ENCODE measurements at regions not wholly inside any gene's neighbourhood (a gene's known extent, or its start where the extent isn't known, plus 50 kb on each side); places are given as distances from the start of the nearest gene placed in this dataset.
A peak's percentile ranks its signal among the peaks of the same experiment; 100 is the strongest.

DNA sequence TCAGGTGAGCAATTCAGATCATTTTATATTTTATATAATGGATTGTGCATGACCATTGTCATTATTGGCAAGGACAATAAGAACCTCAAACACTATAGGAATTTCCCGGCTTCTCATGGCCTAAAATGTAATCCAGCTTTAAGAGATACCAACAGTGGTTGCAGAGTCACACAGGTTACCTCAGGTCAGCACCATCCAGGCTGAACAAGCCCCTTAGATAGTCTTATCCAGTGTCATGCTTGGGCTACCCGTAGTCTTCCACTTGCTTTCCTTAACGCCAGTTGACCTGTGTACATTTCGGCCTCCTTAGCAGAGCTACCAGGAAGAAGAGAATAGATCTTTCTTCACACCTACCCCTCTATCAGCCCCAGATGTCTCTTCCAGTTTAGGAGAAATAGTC, 293.3 kb upstream of the SYT4 start:
- no peaks in the 10 kb centered on the region for H3K9me3 Mint-ChIP-seq (ENCODE audit: low read depth)
- H3K27ac Mint-ChIP-seq (ENCODE audit: unreplicated experiment) = no peak overlapping the region
- H3K4me1 Mint-ChIP-seq (ENCODE audit: low read depth) = no peaks in the 10 kb centered on the region
- H3K4me3 Mint-ChIP-seq (ENCODE audit: unreplicated experiment) = no peak overlapping the region
- peaks cover 35% of the 10 kb centered on the region for H3K27me3 Mint-ChIP-seq (ENCODE audit: low read depth)
- peaks cover 2% of the 10 kb centered on the region for H3K36me3 Mint-ChIP-seq (ENCODE audit: low read depth)
- TF ChIP-seq, protein P1, sequence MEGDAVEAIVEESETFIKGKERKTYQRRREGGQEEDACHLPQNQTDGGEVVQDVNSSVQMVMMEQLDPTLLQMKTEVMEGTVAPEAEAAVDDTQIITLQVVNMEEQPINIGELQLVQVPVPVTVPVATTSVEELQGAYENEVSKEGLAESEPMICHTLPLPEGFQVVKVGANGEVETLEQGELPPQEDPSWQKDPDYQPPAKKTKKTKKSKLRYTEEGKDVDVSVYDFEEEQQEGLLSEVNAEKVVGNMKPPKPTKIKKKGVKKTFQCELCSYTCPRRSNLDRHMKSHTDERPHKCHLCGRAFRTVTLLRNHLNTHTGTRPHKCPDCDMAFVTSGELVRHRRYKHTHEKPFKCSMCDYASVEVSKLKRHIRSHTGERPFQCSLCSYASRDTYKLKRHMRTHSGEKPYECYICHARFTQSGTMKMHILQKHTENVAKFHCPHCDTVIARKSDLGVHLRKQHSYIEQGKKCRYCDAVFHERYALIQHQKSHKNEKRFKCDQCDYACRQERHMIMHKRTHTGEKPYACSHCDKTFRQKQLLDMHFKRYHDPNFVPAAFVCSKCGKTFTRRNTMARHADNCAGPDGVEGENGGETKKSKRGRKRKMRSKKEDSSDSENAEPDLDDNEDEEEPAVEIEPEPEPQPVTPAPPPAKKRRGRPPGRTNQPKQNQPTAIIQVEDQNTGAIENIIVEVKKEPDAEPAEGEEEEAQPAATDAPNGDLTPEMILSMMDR (IDR thresholded peaks at IDR 0.05) = no peak
- no peak for DNase-seq (ENCODE audit: low spot score)

GRCh38 chr18:43571078-43571689, 293.9 kb upstream of the SYT4 start:
- H3K4me1 Mint-ChIP-seq (ENCODE audit: low read depth) = no peaks in the 10 kb centered on the region
- no peak overlapping the region for H3K4me3 Mint-ChIP-seq (ENCODE audit: unreplicated experiment)
- DNase-seq (ENCODE audit: low spot score) = no peak
- peaks cover 2% of the 10 kb centered on the region for H3K36me3 Mint-ChIP-seq (ENCODE audit: low read depth)
- H3K9me3 Mint-ChIP-seq (ENCODE audit: low read depth) = no peaks in the 10 kb centered on the region
- TF ChIP-seq, protein P1 (IDR thresholded peaks at IDR 0.05) = peak; percentile 93
- H3K27ac Mint-ChIP-seq (ENCODE audit: unreplicated experiment) = no peak overlapping the region
- H3K27me3 Mint-ChIP-seq (ENCODE audit: low read depth) = peaks cover 33% of the 10 kb centered on the region

GRCh38 chr18:43572163-43572562, 294.9 kb upstream of the SYT4 start:
- H3K4me3 Mint-ChIP-seq (ENCODE audit: unreplicated experiment) = no peak overlapping the region
- no peak overlapping the region for H3K27ac Mint-ChIP-seq (ENCODE audit: unreplicated experiment)
- peaks cover 2% of the 10 kb centered on the region for H3K36me3 Mint-ChIP-seq (ENCODE audit: low read depth)
- H3K4me1 Mint-ChIP-seq (ENCODE audit: low read depth) = no peaks in the 10 kb centered on the region
- no peak for DNase-seq (ENCODE audit: low spot score)
- no peaks in the 10 kb centered on the region for H3K9me3 Mint-ChIP-seq (ENCODE audit: low read depth)
- H3K27me3 Mint-ChIP-seq (ENCODE audit: low read depth) = peaks cover 30% of the 10 kb centered on the region
- TF ChIP-seq, protein P1 (IDR thresholded peaks at IDR 0.05) = no peak

GRCh38 chr18:43574974-43575373, 297.7 kb upstream of the SYT4 start:
- Mint-ChIP-seq H3K27me3 (ENCODE audit: low read depth) (peaks cover 29% of the 10 kb centered on the region), H3K4me3 (ENCODE audit: unreplicated experiment) (no peak overlapping the region), H3K4me1 (ENCODE audit: low read depth) (no peaks in the 10 kb centered on the region), H3K27ac (ENCODE audit: unreplicated experiment) (no peak overlapping the region), H3K36me3 (ENCODE audit: low read depth) (peaks cover 2% of the 10 kb centered on the region), H3K9me3 (ENCODE audit: low read depth) (no peaks in the 10 kb centered on the region)
- TF ChIP-seq, protein P1 (IDR thresholded peaks at IDR 0.05) = no peak
- DNase-seq (ENCODE audit: low spot score) = no peak

GRCh38 chr18:43578211-43578610, 300.9 kb upstream of the SYT4 start:
- H3K4me1 Mint-ChIP-seq (ENCODE audit: low read depth) = no peaks in the 10 kb centered on the region
- peaks cover 2% of the 10 kb centered on the region for H3K36me3 Mint-ChIP-seq (ENCODE audit: low read depth)
- TF ChIP-seq, protein P1 (IDR thresholded peaks at IDR 0.05) = no peak
- H3K9me3 Mint-ChIP-seq (ENCODE audit: low read depth) = no peaks in the 10 kb centered on the region
- H3K4me3 Mint-ChIP-seq (ENCODE audit: unreplicated experiment) = no peak overlapping the region
- DNase-seq (ENCODE audit: low spot score) = no peak
- no peak overlapping the region for H3K27ac Mint-ChIP-seq (ENCODE audit: unreplicated experiment)
- peaks cover 25% of the 10 kb centered on the region for H3K27me3 Mint-ChIP-seq (ENCODE audit: low read depth)

All from chondrocyte (in vitro differentiated cells).